ENCODE measurements at regions not wholly inside any gene's neighbourhood (a gene's known extent, or its start where the extent isn't known, plus 50 kb on each side); places are given as distances from the start of the nearest gene placed in this dataset.

GRCh38 chr6:131510591-131510990 lies 62.4 kb upstream of the ARG1 start:
- TF ChIP-seq EZH2 (IDR thresholded peaks at IDR 0.05; ENCODE audit: borderline replicate concordance, low read length) (no peak), CTCF (IDR thresholded peaks at IDR 0.05; ENCODE audit: low read length) (no peak)

All from OCI-LY1 (cell line).